GM10248 (cell line): ENCODE measurements at regions not wholly inside any gene's neighbourhood (a gene's known extent, or its start where the extent isn't known, plus 50 kb on each side); places are given as distances from the start of the nearest gene placed in this dataset.
"Not testable (repeated sequence)": the region's sequence is repeated elsewhere in the genome, so short reads cannot be mapped to it uniquely, and the experiment has no call there.

Experiments used
- CTCF ChIA-PET: fragments of 300-600 bp; sonication (Branson Sonifier 250); formaldehyde crosslinking; extraction: SDS; loops from one replicate; lab custom pipeline; 2021; ENCODE audit warnings: antibody characterized with exemption; lab: Yijun Ruan, JAX
- POLR2A ChIA-PET: fragments of 350-650 bp; sonication (Branson Sonifier 250); formaldehyde crosslinking; extraction: SDS; loops from one replicate; lab custom pipeline; 2020; ENCODE audit warnings: antibody characterized with exemption; lab: Yijun Ruan, JAX
- DNase-seq: peaks from one replicate; pipeline ENCODE4 v3.0.0; 2012; ENCODE audit errors: extremely low spot score
- CTCF ChIP-seq: IDR thresholded peaks from 2 replicates; pipeline ENCODE4 v1.5.1; 2012; ENCODE audit warnings: mild to moderate bottlenecking, low read depth; ENCODE audit errors: extremely low read depth, missing control alignments, control extremely low read depth

DNA sequence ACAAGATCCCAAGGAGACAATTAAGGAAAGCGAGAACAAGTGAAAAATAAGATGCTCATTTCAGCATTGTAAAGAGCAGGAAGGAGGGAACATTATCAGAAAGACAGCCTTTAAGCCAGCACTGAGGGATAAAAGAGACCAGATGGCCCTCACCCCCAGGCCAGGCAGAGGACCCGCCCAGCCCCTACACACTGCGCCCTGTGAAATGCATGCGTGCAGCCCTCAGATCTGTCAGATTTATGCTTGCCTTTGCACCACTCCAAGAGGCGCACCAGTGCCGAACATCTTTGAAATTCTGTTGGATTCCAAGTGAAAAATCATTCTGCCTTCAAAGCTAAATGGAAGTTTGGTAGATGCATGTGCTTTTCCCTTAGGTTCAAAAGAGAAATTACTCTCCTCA, 378.0 kb downstream of the MLLT3 start:
- no peak for DNase-seq
- POLR2A ChIA-PET = no interaction called here

DNA sequence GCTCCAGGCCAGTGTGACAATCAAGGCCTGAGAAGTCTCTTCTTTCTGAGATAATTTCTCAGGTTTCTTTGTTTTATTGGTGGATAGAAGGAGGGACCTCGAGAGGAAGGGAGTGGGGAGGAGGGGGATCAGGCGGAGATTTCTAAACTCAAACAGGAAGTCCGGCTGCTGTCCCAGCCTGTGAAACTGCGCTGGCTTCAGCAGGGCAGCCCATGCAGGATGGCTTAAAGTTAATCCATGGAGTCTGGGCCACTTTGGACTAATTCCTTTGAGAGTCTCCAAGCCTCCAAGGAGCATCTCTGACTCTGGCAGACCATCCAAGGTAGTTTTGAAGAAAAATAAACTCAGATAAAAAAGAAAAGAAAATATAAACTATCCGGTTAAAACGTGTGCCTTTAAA, 378.5 kb downstream of the MLLT3 start:
- no peak for TF ChIP-seq CTCF
- no peak for DNase-seq
- ChIA-PET CTCF (no interaction called here), POLR2A (no interaction called here)

More for the DNA sequence above, 378.0 kb downstream of the MLLT3 start:
- CTCF ChIA-PET = no interaction called here
- TF ChIP-seq CTCF = no peak

GRCh38 chr9:20242510-20243189, 379.6 kb downstream of the MLLT3 start:
- DNase-seq = peak; percentile 50
- ChIA-PET POLR2A (no interaction called here), CTCF (interaction anchor here (0.8 kb wide), 1 partner anchor 15 kb away, joined by 4 read pairs; no protein-coding TSS in a partner anchor)
- no peak for TF ChIP-seq CTCF

DNA sequence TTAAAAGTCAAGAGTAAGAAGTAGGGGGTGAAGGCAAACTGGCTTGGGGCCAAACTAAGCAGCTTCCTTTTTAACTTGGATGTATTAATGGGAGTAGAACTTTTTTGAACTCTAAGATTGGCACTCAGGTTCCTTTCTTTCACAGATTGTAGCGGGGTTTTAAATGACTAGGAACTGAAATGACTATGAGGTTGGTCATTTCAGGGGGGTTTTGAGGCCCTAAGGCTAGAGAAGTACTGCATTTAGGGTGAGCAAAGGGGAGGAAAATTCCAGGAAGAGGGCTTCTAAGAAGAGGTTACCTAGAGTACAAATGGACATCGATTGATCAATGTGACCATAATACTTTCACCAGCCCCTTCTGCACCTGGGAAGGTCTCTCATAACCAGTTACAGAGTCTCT, 381.8 kb downstream of the MLLT3 start:
- POLR2A ChIA-PET = no interaction called here
- TF ChIP-seq CTCF = no peak
- no peak for DNase-seq
- CTCF ChIA-PET = interaction anchor here (1.3 to 2.5 kb wide), 2 partner anchors 10 to 12 kb away, joined by 4 to 11 read pairs; no protein-coding TSS in a partner anchor

- no peak for TF ChIP-seq CTCF
- ChIA-PET POLR2A (no interaction called here), CTCF (interaction anchor here (1.6 to 2.5 kb wide), 2 partner anchors 11 to 12 kb away, joined by 5 to 11 read pairs; no protein-coding TSS in a partner anchor)
- no peak for DNase-seq
Measured at GRCh38 chr9:20238921-20239320, 383.4 kb downstream of the MLLT3 start.

DNA sequence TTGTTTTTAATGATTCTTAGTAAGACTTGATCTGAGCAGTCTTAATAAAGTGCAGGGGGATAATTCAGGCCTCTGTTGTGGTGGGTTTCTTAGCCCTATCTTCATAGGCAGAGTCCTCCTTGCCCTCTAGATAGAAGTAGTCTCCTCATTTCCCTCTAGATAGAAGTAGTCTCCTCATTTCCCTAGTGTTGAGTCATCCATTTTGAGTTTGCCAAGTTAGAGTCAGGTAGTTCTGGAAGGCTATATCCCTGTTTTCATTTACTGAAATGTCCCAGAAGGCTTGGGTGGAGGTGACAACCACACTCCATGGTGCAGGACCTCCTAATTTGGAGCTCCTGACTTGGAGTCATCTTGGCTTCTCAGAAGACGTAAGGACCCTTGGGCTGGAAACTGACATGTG, 384.6 kb downstream of the MLLT3 start:
- ChIA-PET CTCF (interaction anchor here (1.6 kb wide), 1 partner anchor 9 kb away, joined by 5 read pairs; no protein-coding TSS in a partner anchor), POLR2A (no interaction called here)
- no peak for TF ChIP-seq CTCF
- no peak for DNase-seq

DNA sequence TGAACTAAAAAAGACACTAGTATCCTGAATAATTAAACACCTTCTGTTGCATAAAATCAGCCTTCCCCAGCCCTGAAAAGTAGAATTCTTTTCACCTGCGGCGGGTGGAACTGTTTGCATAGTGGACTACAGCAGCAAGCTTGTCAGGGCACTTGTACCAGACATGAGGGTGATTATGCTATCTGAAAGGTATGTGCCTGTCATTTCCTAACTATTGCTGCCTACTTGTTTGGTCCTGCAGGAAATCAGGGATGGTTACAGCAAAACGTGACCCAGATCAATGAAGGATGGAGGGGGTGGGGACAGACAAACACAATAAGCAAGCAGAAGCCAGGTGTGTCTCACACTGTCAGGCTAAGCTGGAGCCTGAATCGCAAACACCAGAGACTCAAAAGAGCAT, 385.6 kb downstream of the MLLT3 start:
- DNase-seq = no peak
- CTCF ChIA-PET = no interaction called here
- TF ChIP-seq CTCF = no peak
- POLR2A ChIA-PET = no interaction called here

- POLR2A ChIA-PET, DNase-seq: not testable (repeated sequence)
- CTCF ChIA-PET = interaction anchor here (1.1 kb wide), 1 partner anchor 12 kb away, joined by 3 read pairs; no protein-coding TSS in a partner anchor
Measured at GRCh38 chr9:20235206-20235605, 387.1 kb downstream of the MLLT3 start.
